Motor neuron (in vitro differentiated cells): ENCODE measurements at regions not wholly inside any gene's neighbourhood (a gene's known extent, or its start where the extent isn't known, plus 50 kb on each side); places are given as distances from the start of the nearest gene placed in this dataset.
"Not testable (repeated sequence)": the region's sequence is repeated elsewhere in the genome, so short reads cannot be mapped to it uniquely, and the experiment has no call there.

Experiments
- ATAC-seq, 8 experiments: fragments of 200-7000 bp; cut with Tn5 transposase; replicated peaks in 6 of 8; 2 replicates each; pipeline ENCODE4 v1.8.0; 2021; ENCODE audit warnings: mild to moderate bottlenecking in 8 of 8, moderate library complexity in 8 of 8
- H3K27ac ChIP-seq, 2 donors: fragments of 250-450 bp; sonication (Bioruptor Pico); 2 replicates each; pipeline ENCODE4 v1.9.0; 2021; ENCODE audit warnings: antibody characterized with exemption in 2 of 2, mild to moderate bottlenecking in 2 of 2, moderate library complexity in 1 of 2
- H3K4me1 ChIP-seq, 2 donors: fragments of 250-450 bp; sonication (Bioruptor Pico); replicated peaks in 1 of 2; 2 replicates each; pipeline ENCODE4 v1.6.1; 2021; ENCODE audit warnings: antibody characterized with exemption in 2 of 2, mild to moderate bottlenecking in 2 of 2, moderate library complexity in 1 of 2
- H3K4me3 ChIP-seq, 5 donors: fragments of 250-450 bp; sonication (Bioruptor Pico); 2 replicates each; pipeline ENCODE4 v1.9.0; 2021; ENCODE audit warnings: antibody characterized with exemption in 5 of 5, mild to moderate bottlenecking in 5 of 5, moderate library complexity in 4 of 5
- WGBS, 10 experiments: fragments of 450-650 bp; shearing (Covaris generic); methylation state at CpG; one replicate each; pipeline ENCODE4 v1.0.0; 2022; 5-methylcytosine and 5-hydroxymethylcytosine counted together
- in situ Hi-C, 9 experiments: fragments of 400-800 bp; cut with MboI; loops; one replicate each; pipeline ENCODE4 v1.15.0; 2021; ENCODE audit warnings: low sequenced_read_pairs in 9 of 9, low pct_unique_long_range_greater_than_20kb in 2 of 9; ENCODE audit not compliant: unreplicated experiment in 9 of 9

- ATAC-seq, in situ Hi-C loops, H3K27ac ChIP-seq, H3K4me1 ChIP-seq, H3K4me3 ChIP-seq: not testable (repeated sequence)
- WGBS, 10 experiments: 80 to 100% (median 94%) methylated on average over 1 to 10 of the region's 13 CpGs; no CpG with 5 or more reads in 3 of the 10 experiments
Measured at GRCh38 chr19:14299224-14299827, 81.9 kb upstream of the ADGRE5 start.

- H3K4me3 ChIP-seq, in situ Hi-C loops, H3K4me1 ChIP-seq, ATAC-seq, H3K27ac ChIP-seq: not testable (repeated sequence)
- WGBS, 10 experiments: 0 to 100% (median 80%) methylated on average over 1 to 2 of the region's 14 CpGs; no CpG with 5 or more reads in 3 of the 10 experiments
Measured at GRCh38 chr19:14297883-14298576, 83.2 kb upstream of the ADGRE5 start.

GRCh38 chr19:14294974-14295373, 86.3 kb upstream of the ADGRE5 start:
- H3K4me1 ChIP-seq, in situ Hi-C loops, H3K4me3 ChIP-seq: not testable (repeated sequence)
- H3K27ac ChIP-seq: peak overlapping the region in 1 of 2 donors; percentile 81
- peak; percentile 62 to 94 (median 84) for ATAC-seq
- WGBS, 10 experiments: 53 to 100% (median 57%) methylated on average over 1 to 3 of the region's 5 CpGs; no CpG with 5 or more reads in 7 of the 10 experiments

GRCh38 chr19:14293816-14294170, 87.5 kb upstream of the ADGRE5 start:
- H3K27ac ChIP-seq, H3K4me3 ChIP-seq, H3K4me1 ChIP-seq, ATAC-seq, in situ Hi-C loops: not testable (repeated sequence)
- 100% methylated on average over 1 of the region's 7 CpGs; no CpG with 5 or more reads in 9 of the 10 experiments for WGBS, 10 experiments

- H3K4me3 ChIP-seq: peak overlapping the region in 1 of 5 donors; percentile 35
- H3K27ac ChIP-seq: peak overlapping the region in 1 of 2 donors; percentile 61
- WGBS, 10 experiments: 0 to 47% (median 13%) methylated on average over 1 to 7 of the region's 26 CpGs; no CpG with 5 or more reads in 3 of the 10 experiments
- in situ Hi-C loops, H3K4me1 ChIP-seq: not testable (repeated sequence)
- ATAC-seq: peak in 7 of 8 experiments; percentile 16 to 82 (median 62)
Measured at GRCh38 chr19:14293101-14293815, 87.3 kb upstream of the ADGRL1 start.

- ATAC-seq, in situ Hi-C loops, H3K4me3 ChIP-seq, H3K27ac ChIP-seq, H3K4me1 ChIP-seq: not testable (repeated sequence)
- no CpG with 5 or more reads among the region's 15 CpGs for WGBS, 10 experiments
Measured at GRCh38 chr19:14289810-14290209, 83.8 kb upstream of the ADGRL1 start.

GRCh38 chr19:14287837-14288236, 81.9 kb upstream of the ADGRL1 start:
- no CpG with 5 or more reads among the region's 4 CpGs for WGBS, 10 experiments
- in situ Hi-C loops, H3K27ac ChIP-seq, H3K4me3 ChIP-seq, H3K4me1 ChIP-seq, ATAC-seq: not testable (repeated sequence)

GRCh38 chr19:14286594-14286993, 80.6 kb upstream of the ADGRL1 start:
- ATAC-seq, in situ Hi-C loops: not testable (repeated sequence)
- 50 to 92% (median 60%) methylated on average over 1 to 2 of the region's 4 CpGs; no CpG with 5 or more reads in 2 of the 10 experiments for WGBS, 10 experiments

GRCh38 chr19:14285726-14286125, 79.8 kb upstream of the ADGRL1 start:
- ATAC-seq, in situ Hi-C loops: not testable (repeated sequence)
- 86 to 100% (median 100%) methylated on average over 1 to 4 of the region's 9 CpGs; no CpG with 5 or more reads in 5 of the 10 experiments for WGBS, 10 experiments

More at GRCh38 chr19:14286594-14286993, 80.6 kb upstream of the ADGRL1 start:
- H3K27ac ChIP-seq, H3K4me3 ChIP-seq, H3K4me1 ChIP-seq: not testable (repeated sequence)

GRCh38 chr19:14283813-14284520, 78.0 kb upstream of the ADGRL1 start:
- ATAC-seq: peak in 7 of 8 experiments; percentile 14 to 56 (median 35)
- in situ Hi-C loops, H3K4me3 ChIP-seq, H3K4me1 ChIP-seq: not testable (repeated sequence)
- WGBS, 10 experiments: 10 to 84% (median 47%) methylated on average over 1 to 8 of the region's 11 CpGs; no CpG with 5 or more reads in 4 of the 10 experiments
- peak overlapping the region in 1 of 2 donors; percentile 6 for H3K27ac ChIP-seq

More at GRCh38 chr19:14285726-14286125, 79.8 kb upstream of the ADGRL1 start:
- not testable (repeated sequence) for H3K27ac ChIP-seq, H3K4me1 ChIP-seq, H3K4me3 ChIP-seq

- ATAC-seq, H3K4me3 ChIP-seq, H3K27ac ChIP-seq, H3K4me1 ChIP-seq, in situ Hi-C loops: not testable (repeated sequence)
- WGBS, 10 experiments: 67 to 100% (median 93%) methylated on average over 1 to 4 of the region's 4 CpGs; no CpG with 5 or more reads in 1 of the 10 experiments
Measured at GRCh38 chr19:14279270-14279669, 73.3 kb upstream of the ADGRL1 start.

GRCh38 chr19:14277608-14278007, 71.6 kb upstream of the ADGRL1 start:
- in situ Hi-C loops: no loop called here
- Histone ChIP-seq H3K4me3 (no peak overlapping the region), H3K4me1 (no peaks in the 10 kb centered on the region), H3K27ac (no peak overlapping the region)
- ATAC-seq: no peak
- WGBS, 10 experiments: 90 to 98% methylated on average over 2 to 17 of the region's 32 CpGs; no CpG with 5 or more reads in 8 of the 10 experiments
